ENCODE measurements at regions not wholly inside any gene's neighbourhood (a gene's known extent, or its start where the extent isn't known, plus 50 kb on each side); places are given as distances from the start of the nearest gene placed in this dataset.

- DNase-seq = no peak
- TF ChIP-seq POLR2A (IDR thresholded peaks at IDR 0.05; ENCODE audit: low read length) (no peak), GATA1 (IDR thresholded peaks at IDR 0.05; ENCODE audit: low read depth, low read length) (no peak)
These were observed 282.9 kb downstream of the PTPRU start for GRCh38 chr1:29519108-29519787.

GRCh38 chr1:29518183-29518835 is 282.0 kb downstream of the PTPRU start:
- TF ChIP-seq POLR2A (IDR thresholded peaks at IDR 0.05; ENCODE audit: low read length) = no peak
- no peak for TF ChIP-seq GATA1 (IDR thresholded peaks at IDR 0.05; ENCODE audit: low read depth, low read length)
- DNase-seq = no peak

DNA sequence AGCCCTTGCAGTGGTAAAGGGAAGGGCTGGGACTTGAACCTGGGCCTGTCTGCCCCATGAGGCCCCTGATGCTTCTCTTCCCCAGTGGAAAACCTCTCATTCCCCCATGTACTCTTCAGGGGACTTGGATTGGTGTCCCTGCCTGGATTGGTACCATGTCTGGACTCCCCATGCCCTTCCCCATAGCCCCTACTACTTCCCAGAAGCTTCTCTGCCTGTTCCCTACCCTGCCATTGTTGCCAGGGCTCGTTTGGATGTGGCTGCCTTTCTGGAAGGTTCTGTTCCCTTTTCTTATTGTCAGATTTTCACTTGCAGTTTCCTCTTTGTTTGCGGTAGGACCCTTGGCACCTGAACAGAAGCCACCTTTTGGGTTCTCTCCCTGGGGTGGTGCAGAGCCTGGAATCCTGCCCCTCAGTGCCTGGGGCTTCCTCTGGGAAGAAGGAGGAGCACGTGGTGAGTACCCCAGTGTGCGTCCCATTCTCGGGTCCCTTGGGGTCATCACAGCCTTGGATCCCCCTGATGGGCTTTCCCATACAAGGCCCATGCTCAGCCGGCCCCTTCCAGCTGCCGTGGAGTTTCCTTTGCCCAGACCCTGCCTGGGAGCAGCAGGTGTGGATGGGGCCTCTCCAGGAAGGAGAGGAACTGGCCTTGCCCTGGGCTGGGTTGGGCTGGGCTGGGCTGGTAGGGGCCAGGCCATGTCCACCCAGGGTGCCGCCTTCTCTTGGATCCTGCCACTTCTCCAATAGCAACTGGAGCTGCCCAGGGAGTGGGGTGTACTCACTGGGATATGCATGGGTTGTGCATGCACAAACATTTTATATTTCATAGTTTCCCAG is 281.1 kb downstream of the PTPRU start:
- TF ChIP-seq POLR2A (IDR thresholded peaks at IDR 0.05; ENCODE audit: low read length) (no peak), GATA1 (IDR thresholded peaks at IDR 0.05; ENCODE audit: low read depth, low read length) (no peak)
- no peak for DNase-seq

GRCh38 chr1:29516063-29516820 is 279.9 kb downstream of the PTPRU start:
- TF ChIP-seq POLR2A (IDR thresholded peaks at IDR 0.05; ENCODE audit: low read length) (no peak), GATA1 (IDR thresholded peaks at IDR 0.05; ENCODE audit: low read depth, low read length) (no peak)
- DNase-seq = no peak

- DNase-seq = no peak
- no peak for TF ChIP-seq POLR2A (IDR thresholded peaks at IDR 0.05; ENCODE audit: low read length)
These were observed 279.0 kb downstream of the PTPRU start for GRCh38 chr1:29515170-29515955.

- DNase-seq = no peak
- TF ChIP-seq POLR2A (IDR thresholded peaks at IDR 0.05; ENCODE audit: low read length) (no peak), GATA1 (IDR thresholded peaks at IDR 0.05; ENCODE audit: low read depth, low read length) (no peak)
These were observed 278.2 kb downstream of the PTPRU start for GRCh38 chr1:29514361-29515169.

GRCh38 chr1:29513357-29513756 is 277.0 kb downstream of the PTPRU start:
- TF ChIP-seq POLR2A (IDR thresholded peaks at IDR 0.05; ENCODE audit: low read length) (no peak), GATA1 (IDR thresholded peaks at IDR 0.05; ENCODE audit: low read depth, low read length) (no peak)
- DNase-seq = peak; percentile 27 to 40

GRCh38 chr1:29511436-29511835 is 275.1 kb downstream of the PTPRU start:
- no peak for DNase-seq
- TF ChIP-seq POLR2A (IDR thresholded peaks at IDR 0.05; ENCODE audit: low read length) (no peak), GATA1 (IDR thresholded peaks at IDR 0.05; ENCODE audit: low read depth, low read length) (no peak)

- TF ChIP-seq GATA1 (IDR thresholded peaks at IDR 0.05; ENCODE audit: low read depth, low read length) (no peak), POLR2A (IDR thresholded peaks at IDR 0.05; ENCODE audit: low read length) (no peak)
- DNase-seq = no peak
These were observed 272.3 kb downstream of the PTPRU start for GRCh38 chr1:29508458-29509107.

DNA sequence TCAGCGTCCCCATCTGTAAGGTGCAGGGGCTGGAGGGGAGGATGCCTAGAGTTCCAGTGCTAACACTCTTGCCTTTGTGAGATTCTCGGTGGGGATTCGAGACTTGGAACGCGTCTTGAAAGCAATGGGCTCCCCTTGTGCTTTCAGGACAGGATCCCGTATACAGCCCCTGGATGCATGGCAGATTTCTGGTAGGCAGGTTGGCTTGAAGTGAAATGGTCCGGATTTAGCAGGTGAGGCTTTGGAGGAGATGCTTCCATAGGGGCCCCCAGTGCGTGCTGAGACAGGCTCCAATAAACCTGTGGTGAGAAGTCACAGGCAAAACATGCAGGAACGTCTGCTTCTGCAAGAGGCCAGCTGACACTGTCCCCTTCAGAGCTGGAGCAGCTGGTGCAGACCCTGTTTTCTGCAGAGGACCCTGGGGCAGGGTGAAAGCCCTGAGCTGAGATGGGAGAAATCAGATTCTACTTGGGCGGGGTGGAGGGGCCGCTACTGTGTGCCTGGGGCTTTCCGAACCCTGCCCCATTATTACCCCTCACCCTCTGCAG is 270.4 kb downstream of the PTPRU start:
- TF ChIP-seq GATA1 (IDR thresholded peaks at IDR 0.05; ENCODE audit: low read depth, low read length) (no peak), POLR2A (IDR thresholded peaks at IDR 0.05; ENCODE audit: low read length) (no peak)
- DNase-seq = no peak

DNA sequence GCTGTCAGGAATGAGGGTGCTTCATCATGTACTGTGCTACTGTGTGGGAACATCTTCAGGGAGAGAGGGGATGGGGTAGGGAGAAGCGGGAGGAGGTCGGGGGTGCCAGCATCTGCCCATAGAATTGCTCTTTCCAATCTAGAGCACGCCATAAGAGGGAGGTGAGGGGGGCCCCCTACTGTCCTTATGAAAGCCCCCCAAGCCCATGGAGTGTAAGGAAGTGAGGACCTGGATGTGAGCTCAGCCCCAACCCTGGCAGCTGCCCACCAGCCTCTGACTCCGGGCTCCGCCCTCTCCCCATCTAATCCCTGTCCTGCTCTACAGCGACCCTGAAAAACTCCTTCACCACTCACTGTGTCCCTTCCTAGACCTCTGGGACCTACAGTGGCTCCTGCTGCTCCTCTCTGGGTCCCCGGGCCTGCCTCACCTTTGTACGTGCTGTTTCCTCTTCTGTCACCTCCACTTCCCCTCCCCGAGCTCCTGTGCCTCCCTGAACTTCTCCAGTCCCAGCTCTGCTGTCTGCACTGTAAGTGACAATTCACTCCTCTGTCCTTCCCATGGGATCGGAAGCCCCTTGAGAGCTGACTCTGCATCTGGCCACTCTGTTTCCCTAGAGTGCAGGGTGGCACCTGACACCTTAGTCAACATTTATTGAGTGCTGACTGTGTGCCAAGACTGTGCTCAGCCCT is 269.4 kb downstream of the PTPRU start:
- TF ChIP-seq POLR2A (IDR thresholded peaks at IDR 0.05; ENCODE audit: low read length) = no peak
- TF ChIP-seq GATA1 (IDR thresholded peaks at IDR 0.05; ENCODE audit: low read depth, low read length) = no peak
- no peak for DNase-seq

Data from erythroblast (primary cell).